ENCODE measurements at regions not wholly inside any gene's neighbourhood (a gene's known extent, or its start where the extent isn't known, plus 50 kb on each side); places are given as distances from the start of the nearest gene placed in this dataset.

DNA sequence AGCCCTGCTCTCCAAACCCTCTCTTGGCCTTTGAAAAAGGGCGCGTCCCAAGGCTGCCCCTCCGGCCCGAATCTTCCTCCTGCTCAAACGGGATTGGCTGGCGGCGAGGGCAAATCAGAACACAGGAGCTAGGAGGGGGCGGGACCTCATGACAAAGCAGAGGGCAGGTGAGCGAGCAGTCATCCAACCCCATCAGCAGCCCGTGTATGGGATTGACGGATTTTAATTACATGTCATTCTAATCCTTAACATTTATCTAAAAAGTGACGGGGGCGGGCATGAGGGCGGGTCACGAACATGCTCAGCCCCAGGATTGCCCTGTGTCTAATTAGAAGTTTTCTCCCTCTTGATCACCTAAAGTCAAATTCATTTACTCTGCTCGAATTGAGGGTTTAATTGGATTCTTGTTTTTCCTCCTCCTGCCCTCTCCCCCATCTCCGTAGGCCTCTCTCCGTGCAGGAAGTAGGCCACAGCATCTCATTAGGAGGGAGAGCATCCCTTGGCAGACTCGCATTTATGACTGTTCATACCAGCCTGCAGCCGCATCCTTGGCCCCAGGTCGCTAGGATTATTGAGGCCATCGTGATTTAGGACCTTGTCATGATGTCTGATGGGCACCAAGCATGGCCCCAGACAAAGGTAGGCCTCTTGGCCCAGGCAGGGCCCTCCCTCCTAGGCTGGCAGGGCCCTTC, 147.1 kb downstream of the CHST1 start:
- DNase-seq = no peak

GRCh38 chr11:45517171-45517770, 148.2 kb downstream of the CHST1 start:
- DNase-seq = no peak

DNA sequence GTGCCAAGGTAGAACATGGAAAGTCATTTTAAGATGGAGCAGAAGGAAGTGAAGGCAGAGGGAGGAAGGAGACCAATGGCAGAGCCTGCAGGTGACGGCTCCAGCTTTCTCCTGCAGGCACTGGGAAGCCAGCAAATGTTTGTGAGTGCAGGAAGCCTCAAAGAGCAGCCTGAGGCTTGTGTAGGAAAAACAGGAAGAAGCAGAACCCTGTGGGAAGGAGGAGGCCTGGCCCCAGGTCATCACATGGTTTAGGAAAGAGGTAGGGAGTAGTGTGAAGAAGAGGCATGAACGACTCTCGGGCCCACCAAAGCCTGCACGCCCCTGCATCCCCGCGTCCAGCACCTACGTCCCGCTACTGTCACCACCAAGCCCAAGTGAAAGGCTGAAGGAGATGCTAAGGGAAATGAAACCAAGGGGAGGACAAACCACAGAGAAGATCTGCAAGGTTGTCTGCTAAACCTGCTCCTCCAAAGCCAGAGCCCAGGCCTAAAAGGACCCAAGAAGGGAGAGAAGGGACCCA, 151.5 kb downstream of the CHST1 start:
- DNase-seq = no peak

DNA sequence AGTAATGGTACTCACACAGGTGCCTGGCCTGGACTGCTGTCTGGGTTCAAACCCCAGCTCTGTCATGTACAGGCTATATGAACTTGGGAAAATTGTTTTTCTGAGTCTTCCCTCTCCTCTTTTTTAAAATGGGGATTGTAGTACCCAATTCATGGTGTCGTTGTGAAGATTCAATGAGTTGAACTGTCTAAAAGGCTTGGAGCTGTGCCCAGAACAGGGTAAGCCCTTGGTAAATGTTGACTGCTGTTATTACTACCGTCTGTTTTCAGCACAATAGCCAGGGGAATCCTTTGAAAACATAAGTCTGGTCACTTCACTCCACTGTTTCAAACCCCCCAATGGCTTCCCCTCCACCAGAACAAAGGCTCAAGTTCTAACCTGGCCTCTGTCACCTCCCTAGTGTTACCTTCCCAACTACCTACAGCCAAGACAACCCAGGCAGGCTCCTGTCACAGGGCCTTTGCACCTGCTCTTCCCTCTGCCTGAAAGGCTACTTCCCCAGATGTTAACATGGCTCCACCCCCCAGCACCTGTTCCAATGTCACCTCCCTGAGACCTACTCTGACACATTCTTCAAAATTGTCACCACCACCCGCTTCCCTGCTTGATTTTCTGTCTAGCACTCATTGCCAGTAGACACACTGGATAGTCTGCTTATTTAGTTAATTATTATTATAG, 152.8 kb downstream of the CHST1 start:
- DNase-seq = no peak

- no peak for DNase-seq
Observed at GRCh38 chr11:45511566-45511965, 153.9 kb downstream of the CHST1 start.

GRCh38 chr11:45507916-45508315, 157.5 kb downstream of the CHST1 start:
- no peak for DNase-seq

- no peak for DNase-seq
Observed at GRCh38 chr11:45503311-45503710, 162.1 kb downstream of the CHST1 start.

- DNase-seq = no peak
Observed at GRCh38 chr11:45502226-45502545, 163.2 kb downstream of the CHST1 start.

GRCh38 chr11:45501392-45502225, 163.8 kb downstream of the CHST1 start:
- DNase-seq = no peak

- no peak for DNase-seq
Observed at GRCh38 chr11:45500451-45500850, 165.0 kb downstream of the CHST1 start.

DNA sequence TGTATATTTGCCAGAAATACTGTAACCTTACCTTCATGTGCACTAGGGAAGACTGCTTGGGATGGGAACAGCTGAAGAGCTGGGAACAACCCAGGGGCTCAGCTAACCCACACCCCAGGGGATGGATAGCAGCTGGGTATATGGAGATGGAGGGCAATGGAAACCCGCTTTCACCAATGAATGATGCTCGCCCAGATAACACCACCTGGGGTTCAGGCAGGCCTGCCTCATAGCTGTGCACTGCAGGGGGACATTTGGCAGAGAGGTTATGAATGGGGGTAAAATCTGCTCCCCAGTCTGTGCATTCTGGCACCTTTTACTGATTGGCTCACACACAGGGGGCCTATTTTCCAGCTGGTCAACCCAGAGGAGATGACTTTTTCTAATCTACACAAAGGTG, 170.7 kb downstream of the CHST1 start:
- DNase-seq = no peak

DNA sequence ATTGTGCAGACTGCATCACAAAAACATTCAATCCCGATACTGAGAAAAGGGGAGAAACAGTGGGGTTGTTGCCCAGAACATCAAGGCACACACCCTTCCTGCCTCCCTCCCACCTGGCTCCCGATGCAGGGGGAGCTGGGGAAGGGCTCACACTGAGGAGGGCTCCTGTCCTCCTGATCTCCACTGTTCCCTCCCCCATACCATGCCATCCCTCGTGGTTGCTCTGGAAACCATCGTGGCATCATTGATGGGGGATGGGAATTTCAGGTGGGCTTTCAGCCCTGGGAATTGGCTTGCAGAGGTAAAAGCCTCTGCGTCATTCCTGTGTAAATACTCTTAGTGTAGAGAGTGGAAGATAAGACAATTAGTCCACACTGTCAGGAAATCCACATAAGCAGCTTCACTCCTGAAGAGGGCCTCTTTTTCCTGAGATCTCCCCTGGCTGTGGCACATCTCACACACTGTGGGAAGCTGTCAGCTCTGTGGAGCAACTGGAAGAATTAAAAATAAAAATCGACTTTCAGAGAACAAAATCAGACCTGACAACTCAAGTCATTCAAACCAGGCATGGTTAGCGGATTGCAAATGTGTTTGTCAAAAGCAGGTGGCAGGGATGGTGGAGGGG, 176.0 kb downstream of the CHST1 start:
- no peak for DNase-seq

DNA sequence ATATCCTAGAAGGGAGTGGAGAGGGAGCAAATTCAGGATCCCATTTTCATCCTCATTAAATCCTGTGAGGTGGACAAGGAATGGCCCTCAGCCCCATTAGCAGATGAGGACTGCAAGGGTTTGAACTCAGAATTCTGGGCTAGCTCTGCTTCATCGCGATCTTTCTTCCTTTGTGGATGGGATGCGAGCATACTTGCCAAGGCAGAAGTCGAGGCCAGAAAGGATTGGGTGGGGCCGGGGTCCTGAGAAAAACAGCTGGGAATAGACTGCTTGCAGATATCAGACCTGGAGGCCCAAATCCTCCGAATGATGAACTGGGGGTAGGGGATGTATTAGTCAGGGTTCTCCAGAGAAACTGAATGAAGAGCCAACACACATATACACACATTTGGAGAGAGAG, 179.0 kb downstream of the CHST1 start:
- DNase-seq = no peak

- DNase-seq = no peak
Observed at GRCh38 chr11:45485070-45485707, 180.2 kb downstream of the CHST1 start.

DNA sequence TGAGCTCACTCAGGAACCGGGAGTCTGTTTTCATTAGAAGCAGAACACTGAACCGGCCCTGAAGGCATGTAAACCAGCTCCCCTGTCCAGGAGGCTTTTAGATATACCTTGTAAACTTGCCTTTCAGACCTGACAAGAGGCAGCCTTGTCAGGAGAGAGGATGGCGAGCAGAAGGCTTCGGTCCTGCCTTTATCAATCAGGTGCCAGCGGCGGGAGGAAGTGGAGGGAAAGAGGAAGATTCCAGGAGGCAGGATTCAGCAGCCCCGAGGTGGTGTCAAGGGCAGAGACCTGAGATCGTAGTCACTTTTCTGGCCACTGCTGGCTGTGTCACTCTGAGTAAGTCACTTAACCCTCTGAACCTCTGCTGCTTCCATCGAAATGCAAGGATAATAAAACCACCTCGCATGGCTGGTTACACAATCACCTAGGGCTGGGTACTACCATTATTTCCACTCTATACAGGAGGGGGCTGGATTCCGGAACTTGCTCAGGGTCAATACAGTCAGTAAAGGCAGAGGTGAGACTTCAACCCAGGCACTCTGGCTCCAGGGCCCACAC, 181.0 kb downstream of the CHST1 start:
- DNase-seq = no peak

DNA sequence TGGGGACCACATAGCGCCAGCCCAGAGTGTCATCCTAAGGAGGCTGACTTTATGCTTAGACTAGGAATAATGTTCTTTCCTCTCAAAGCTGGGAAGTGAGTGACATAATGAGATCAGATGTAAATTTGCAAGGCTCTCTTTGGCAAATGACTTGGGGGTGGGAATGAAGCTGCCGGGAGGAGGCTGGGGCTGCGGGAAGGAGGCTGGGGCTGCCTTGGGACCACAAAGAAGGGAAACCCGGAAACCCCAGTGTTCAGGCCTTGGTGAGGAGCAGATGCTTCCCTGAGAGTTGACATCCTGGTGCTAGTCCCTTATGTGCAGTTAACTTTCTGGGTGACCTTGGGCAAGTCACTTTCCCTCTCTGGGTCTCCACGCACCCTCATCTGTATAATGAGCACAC, 182.0 kb downstream of the CHST1 start:
- no peak for DNase-seq

DNA sequence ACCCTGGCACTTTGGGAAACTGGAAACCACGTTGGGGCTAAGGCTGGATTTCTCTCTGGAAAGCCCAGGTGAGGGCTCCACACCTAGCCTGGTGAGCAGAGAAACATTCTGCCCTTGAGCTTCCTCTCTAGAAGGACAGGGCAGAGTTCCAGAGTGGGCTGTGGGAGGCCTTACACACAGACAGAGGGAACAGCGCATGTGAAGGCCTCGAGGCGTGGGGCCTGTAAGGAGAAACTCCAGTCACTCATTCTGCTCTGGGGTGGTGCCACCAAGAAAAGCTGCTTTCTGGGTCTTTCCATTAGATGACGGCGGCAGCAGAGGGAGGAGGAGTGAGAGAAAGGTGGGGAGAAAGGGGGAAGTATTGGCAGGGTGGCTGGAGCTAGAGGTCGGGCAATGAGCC, 183.1 kb downstream of the CHST1 start:
- DNase-seq = no peak

DNA sequence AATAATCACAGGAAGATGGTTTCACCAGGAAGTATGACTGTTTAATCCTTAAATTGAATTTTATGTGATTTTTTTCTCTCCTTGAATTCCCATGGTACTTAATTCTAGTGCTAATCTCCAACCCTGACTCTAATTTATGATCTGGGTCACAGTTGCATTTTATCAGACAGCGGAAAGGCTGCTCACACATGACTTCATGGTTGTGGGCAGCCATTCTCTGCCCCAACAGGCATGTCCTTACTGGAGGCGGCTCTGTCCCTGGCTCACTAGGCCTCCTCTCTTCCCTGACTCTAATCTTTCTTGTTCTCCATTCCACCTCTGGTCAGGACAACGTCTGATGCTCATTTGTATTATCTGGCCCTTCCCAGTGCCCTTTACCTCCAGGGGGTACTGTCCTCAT, 184.4 kb downstream of the CHST1 start:
- no peak for DNase-seq

DNA sequence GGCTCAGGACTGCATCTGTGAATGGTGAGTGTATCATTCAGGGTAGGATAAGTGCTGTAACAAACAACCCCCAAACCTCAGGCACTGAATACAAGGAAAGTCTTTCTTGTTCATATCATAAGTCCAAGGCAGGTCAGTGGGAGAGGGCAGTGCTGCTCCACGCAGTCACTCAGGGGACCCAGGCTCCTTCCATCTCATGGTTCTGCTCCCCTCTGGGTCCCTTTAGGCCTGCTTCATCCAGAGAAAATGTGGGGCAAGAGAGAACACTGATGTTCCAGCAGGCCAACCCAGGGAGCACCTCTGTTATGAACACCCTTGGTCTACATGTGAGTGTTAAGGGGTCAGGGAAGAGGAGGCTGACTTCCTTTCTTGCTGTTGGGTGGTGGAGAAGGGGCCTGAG, 187.8 kb downstream of the CHST1 start:
- no peak for DNase-seq

DNA sequence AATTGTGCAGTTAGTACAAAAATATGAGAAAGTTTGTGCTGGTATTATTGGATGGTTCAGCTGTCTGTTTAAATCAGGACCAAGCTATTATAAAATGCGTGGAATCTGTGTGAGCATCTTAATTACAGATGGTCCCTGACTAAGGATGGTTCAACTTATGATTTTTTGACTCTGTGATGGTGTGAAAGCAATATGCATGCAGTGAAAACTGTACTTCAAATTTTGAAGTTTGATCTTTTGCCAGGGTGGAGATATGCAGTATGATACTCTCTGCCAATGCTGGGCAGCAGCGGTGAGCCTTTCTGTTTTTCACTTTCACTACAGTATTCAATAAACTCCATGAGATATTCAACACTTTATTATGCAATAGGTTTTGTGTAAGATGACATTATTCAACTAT, 189.3 kb downstream of the CHST1 start:
- no peak for DNase-seq

GRCh38 chr11:45475173-45475572, 189.0 kb upstream of the SYT13 start:
- no peak for DNase-seq

DNA sequence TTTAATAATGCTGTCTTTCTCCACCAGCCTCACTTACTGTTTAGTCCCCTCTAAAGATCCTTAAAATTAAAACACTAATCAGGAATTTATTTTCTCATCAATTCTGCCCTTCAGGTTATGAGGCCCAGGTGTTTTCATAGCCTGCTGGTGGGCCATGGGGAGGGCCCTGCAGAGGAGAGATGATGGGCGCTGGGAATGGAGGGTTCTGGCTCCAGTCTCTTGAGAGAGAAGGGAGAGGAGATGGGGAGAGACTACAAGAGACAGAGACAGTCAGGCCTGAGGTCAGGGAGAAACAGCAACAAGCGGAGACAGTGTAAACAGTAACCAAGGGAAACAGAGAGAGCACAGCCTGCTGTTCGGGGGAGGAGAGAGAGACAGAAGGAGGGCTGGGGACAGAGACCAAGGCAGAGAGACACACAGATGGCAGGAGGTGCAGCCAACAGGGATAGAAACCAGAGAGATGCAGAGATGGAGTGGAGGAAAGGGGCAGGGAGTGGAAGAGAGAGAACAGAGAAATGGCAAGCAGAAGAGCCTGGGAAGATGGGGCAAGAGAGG, 187.3 kb upstream of the SYT13 start:
- no peak for DNase-seq

All from activated CD4-positive, alpha-beta T cell treated with anti-CD3 and anti-CD28 coated beads, Interleukin-2, amount 50 U/mL, for 48 hours (primary cell).